HepG2 (cell line): ENCODE measurements at regions not wholly inside any gene's neighbourhood (a gene's known extent, or its start where the extent isn't known, plus 50 kb on each side); places are given as distances from the start of the nearest gene placed in this dataset.

Experiments
- CENPT ChIP-seq: sonication (generic); formaldehyde crosslinking; IDR thresholded peaks from 2 replicates; pipeline ENCODE4 v1.8.0; 2022; ENCODE audit warnings: low read depth, mild to moderate bottlenecking, moderate library complexity, missing genetic modification reagents
- ELK4 ChIP-seq: sonication (generic); formaldehyde crosslinking; IDR thresholded peaks from 2 replicates; pipeline ENCODE4 v1.9.0; 2021; ENCODE audit warnings: missing genetic modification reagents, borderline replicate concordance
- HBP1 ChIP-seq: IDR thresholded peaks from 2 replicates; pipeline ENCODE4 v1.6.1; 2016; ENCODE audit warnings: low read depth, control low read depth
- IKZF1 ChIP-seq: fragments of 450-650 bp; IDR thresholded peaks from 2 replicates; pipeline ENCODE4 v1.7.1; 2016
- KIAA2018 ChIP-seq: sonication (generic); formaldehyde crosslinking; IDR thresholded peaks from 2 replicates; pipeline ENCODE4 v1.5.0; 2020; ENCODE audit warnings: mild to moderate bottlenecking, missing genetic modification reagents, borderline replicate concordance
- NFIB ChIP-seq: sonication (generic); formaldehyde crosslinking; IDR thresholded peaks from 2 replicates; pipeline ENCODE4 v1.9.0; 2021; ENCODE audit warnings: missing genetic modification reagents, mild to moderate bottlenecking, borderline replicate concordance
- RAD21 ChIP-seq: fragments of 450-650 bp; formaldehyde crosslinking; IDR thresholded peaks from 2 replicates; pipeline ENCODE4 v1.5.0; 2020; ENCODE audit warnings: mild to moderate bottlenecking
- YY1 ChIP-seq: IDR thresholded peaks from 2 replicates; pipeline ENCODE4 v1.6.1; 2011; ENCODE audit warnings: low read length, low read depth, moderate library complexity, mild to moderate bottlenecking; ENCODE audit not compliant: insufficient read depth, insufficient replicate concordance
- ZNF644 ChIP-seq: IDR thresholded peaks from 2 replicates; pipeline ENCODE4 v1.6.1; 2016; ENCODE audit warnings: low read depth
- TF ChIP-seq, protein P1 (sequence below): sonication (generic); formaldehyde crosslinking; IDR thresholded peaks from 2 replicates; pipeline ENCODE4 v1.5.0; 2020; ENCODE audit warnings: mild to moderate bottlenecking, missing genetic modification reagents, moderate library complexity
- TF ChIP-seq, protein P2 (sequence below): sonication (generic); formaldehyde crosslinking; IDR thresholded peaks from 2 replicates; pipeline ENCODE4 v1.4.0; 2020; ENCODE audit warnings: missing genetic modification reagents, borderline replicate concordance

DNA sequence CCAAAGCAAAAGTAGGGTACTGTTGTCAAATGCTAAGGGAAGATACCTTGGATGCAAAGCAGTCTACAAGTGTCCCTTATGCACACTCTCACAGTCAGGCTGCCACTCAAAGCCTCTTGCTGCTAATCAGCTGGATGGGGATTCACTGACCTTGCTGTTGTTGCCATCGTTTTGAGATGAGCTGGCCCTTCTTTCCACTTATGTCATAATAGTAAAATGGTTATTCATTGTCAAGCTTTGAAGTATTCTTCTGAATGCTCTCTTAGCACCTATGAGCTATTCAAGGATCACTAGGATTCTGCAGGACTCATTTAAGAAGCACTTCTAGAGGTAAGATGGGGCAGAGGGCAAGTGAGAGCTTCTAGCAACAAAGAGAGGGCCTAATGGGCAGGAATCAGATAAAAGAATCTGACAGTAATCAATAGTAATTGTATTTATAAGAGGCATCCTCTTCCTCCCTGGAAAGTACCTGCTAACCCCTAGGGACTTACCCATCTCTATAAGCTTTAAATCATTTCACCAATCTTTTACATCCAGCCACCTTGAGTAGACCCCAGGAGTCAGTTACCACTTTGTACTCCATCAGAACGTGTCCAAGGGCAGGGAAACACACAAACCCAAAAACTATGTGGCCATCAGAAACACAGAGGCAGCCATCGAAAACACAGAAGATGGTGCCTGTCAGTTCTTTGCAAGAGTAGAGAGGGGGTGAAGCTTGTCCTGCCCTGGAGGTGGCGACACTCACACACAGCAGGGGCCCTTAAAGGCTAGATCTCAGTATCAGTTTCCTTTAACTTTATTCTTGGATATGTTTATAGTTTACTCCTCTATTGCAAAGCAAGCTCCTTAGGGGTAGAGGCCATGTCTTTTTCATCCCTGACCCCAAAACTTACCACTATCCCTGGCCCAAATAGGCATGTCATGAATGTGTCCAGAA is 103.7 kb upstream of the NFIA start (continued):
- TF ChIP-seq KIAA2018 (no peak), ZNF644 (CRISPR knock-in tag) (no peak), ELK4 (CRISPR knock-in tag) (no peak), RAD21 (CRISPR knock-in tag) (peak; percentile 66), NFIB (CRISPR knock-in tag) (no peak), CENPT (CRISPR knock-in tag) (no peak), HBP1 (CRISPR knock-in tag) (no peak), IKZF1 (no peak), YY1 (peak; percentile 26)
- TF ChIP-seq, protein P1, sequence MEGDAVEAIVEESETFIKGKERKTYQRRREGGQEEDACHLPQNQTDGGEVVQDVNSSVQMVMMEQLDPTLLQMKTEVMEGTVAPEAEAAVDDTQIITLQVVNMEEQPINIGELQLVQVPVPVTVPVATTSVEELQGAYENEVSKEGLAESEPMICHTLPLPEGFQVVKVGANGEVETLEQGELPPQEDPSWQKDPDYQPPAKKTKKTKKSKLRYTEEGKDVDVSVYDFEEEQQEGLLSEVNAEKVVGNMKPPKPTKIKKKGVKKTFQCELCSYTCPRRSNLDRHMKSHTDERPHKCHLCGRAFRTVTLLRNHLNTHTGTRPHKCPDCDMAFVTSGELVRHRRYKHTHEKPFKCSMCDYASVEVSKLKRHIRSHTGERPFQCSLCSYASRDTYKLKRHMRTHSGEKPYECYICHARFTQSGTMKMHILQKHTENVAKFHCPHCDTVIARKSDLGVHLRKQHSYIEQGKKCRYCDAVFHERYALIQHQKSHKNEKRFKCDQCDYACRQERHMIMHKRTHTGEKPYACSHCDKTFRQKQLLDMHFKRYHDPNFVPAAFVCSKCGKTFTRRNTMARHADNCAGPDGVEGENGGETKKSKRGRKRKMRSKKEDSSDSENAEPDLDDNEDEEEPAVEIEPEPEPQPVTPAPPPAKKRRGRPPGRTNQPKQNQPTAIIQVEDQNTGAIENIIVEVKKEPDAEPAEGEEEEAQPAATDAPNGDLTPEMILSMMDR (CRISPR knock-in tag) = peak; percentile 78
- TF ChIP-seq, protein P2, sequence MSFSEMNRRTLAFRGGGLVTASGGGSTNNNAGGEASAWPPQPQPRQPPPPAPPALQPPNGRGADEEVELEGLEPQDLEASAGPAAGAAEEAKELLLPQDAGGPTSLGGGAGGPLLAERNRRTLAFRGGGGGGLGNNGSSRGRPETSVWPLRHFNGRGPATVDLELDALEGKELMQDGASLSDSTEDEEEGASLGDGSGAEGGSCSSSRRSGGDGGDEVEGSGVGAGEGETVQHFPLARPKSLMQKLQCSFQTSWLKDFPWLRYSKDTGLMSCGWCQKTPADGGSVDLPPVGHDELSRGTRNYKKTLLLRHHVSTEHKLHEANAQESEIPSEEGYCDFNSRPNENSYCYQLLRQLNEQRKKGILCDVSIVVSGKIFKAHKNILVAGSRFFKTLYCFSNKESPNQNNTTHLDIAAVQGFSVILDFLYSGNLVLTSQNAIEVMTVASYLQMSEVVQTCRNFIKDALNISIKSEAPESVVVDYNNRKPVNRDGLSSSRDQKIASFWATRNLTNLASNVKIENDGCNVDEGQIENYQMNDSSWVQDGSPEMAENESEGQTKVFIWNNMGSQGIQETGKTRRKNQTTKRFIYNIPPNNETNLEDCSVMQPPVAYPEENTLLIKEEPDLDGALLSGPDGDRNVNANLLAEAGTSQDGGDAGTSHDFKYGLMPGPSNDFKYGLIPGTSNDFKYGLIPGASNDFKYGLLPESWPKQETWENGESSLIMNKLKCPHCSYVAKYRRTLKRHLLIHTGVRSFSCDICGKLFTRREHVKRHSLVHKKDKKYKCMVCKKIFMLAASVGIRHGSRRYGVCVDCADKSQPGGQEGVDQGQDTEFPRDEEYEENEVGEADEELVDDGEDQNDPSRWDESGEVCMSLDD (CRISPR knock-in tag) = no peak
